Fibroblast of villous mesenchyme (primary cell): ENCODE measurements at regions not wholly inside any gene's neighbourhood (a gene's known extent, or its start where the extent isn't known, plus 50 kb on each side); places are given as distances from the start of the nearest gene placed in this dataset.

Source experiments
- DNase-seq: peaks from one replicate; pipeline ENCODE4 v3.0.0-alpha.2; 2010; ENCODE audit warnings: low read depth
- H3K4me3 ChIP-seq: 2 replicates; pipeline ENCODE4 v1.5.1; 2011; ENCODE audit warnings: low read depth, mild to moderate bottlenecking, low read length
- CTCF ChIP-seq: IDR thresholded peaks from 2 replicates; pipeline ENCODE4 v1.5.1; 2012; ENCODE audit warnings: low read depth, mild to moderate bottlenecking, low read length; ENCODE audit not compliant: insufficient read depth

GRCh38 chr6:169832247-169832948, 81.0 kb downstream of the ERMARD start:
- DNase-seq: no peak
- no peak for TF ChIP-seq CTCF
- H3K4me3 ChIP-seq: no peak overlapping the region

- DNase-seq: peak; percentile 67
- TF ChIP-seq CTCF: peak; percentile 92
- H3K4me3 ChIP-seq: no peak overlapping the region
Measured at GRCh38 chr6:169831450-169832246, 80.2 kb downstream of the ERMARD start.
